ENCODE measurements at regions not wholly inside any gene's neighbourhood (a gene's known extent, or its start where the extent isn't known, plus 50 kb on each side); places are given as distances from the start of the nearest gene placed in this dataset.

DNA sequence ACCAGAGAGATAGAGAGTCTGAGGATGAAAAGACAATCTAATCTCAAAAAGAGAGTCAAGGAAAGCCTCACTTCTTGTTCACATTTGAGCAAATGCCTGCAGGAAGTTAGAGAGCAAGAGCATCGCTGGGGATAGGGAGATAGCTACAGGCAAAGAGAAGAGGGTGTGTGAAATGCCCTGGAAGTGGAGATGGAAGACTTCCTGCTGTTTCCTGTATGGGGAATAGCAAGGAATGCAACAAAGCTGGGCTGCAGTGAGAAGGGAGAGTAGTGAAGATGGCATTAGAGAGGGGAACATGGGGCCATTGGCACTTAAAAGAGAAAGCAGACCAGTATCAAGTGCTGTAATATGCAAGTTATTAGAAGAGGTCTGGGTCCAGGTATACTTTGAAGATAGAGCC is 488.6 kb downstream of the METTL4 start:
- no peak for DNase-seq

DNA sequence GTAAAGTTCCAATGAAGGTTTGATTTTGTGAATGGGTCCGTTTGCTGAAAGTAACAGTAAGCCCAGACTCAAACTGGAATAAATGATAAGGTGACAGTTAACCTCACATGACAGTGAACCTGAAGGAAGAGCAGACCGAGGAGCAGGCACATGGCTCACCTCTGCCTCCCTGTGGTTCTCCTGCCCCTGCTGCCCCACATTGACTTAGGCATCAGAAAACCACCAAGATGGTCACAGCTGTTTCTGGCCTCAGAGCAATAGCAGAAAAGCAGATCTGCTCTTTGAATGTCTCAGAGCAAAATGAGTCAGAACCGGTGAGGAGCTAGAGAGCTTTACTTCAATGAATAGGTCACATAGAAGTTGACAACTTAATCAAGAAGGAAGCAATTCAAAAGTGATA is 487.6 kb downstream of the METTL4 start:
- DNase-seq, result peak; percentile 49

- no peak for DNase-seq
These were observed 484.9 kb downstream of the METTL4 start for GRCh38 chr18:2086439-2086838.

GRCh38 chr18:2087877-2088673 is 483.2 kb downstream of the METTL4 start:
- no peak for DNase-seq

GRCh38 chr18:2089396-2089795 is 481.9 kb downstream of the METTL4 start:
- DNase-seq, result no peak

- DNase-seq, result no peak
These were observed 479.4 kb downstream of the METTL4 start for GRCh38 chr18:2091937-2092336.

- DNase-seq, result no peak
These were observed 474.8 kb downstream of the METTL4 start for GRCh38 chr18:2096551-2096950.

DNA sequence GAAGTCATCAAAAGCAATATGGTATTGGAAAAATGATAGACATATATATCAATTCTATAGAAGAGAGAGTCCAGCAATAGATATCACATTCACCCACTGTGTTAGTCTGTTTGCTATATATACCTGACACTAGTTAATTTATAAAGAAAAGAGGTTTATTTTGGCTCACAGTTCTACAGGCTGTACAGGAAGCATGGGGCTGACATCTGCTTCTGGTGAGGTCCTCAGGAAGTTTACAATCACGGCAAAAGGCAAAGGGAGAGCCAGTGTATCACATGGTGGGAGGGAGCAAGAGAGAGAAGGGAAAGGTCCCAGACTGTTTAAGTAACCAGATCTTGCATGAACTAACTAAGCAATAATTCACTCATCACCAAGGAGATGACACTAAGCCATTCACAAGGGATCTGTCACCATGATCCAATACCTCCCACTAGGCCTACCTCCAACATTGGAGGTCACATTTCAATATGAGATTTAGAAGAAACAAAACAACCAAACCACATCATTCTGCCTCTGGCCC is 470.6 kb downstream of the METTL4 start:
- DNase-seq, result no peak

DNA sequence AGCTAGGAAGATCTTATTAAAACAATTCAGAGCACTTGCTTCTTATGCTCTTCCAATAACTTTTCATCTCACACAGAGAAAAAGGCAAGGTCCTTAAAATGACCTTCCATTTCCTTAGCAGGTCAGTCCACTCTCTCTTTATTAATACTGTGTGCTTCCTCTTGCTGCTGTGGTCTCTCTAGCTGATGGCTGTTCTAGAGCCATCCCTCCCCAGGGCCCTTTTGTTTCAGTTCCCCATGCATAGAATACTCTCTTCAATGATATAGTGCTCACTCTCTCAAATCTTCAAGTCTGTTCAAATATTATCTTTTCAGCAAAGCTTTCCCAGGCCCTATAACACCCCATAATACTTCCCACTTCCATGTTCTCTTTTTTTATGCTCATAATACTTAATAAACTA is 469.3 kb downstream of the METTL4 start:
- DNase-seq, result no peak

- DNase-seq, result no peak
These were observed 468.0 kb downstream of the METTL4 start for GRCh38 chr18:2103299-2103698.

GRCh38 chr18:2104620-2105462 is 466.5 kb downstream of the METTL4 start:
- DNase-seq, result peak; percentile 15

GRCh38 chr18:2108591-2108990 is 462.7 kb downstream of the METTL4 start:
- DNase-seq, result peak; percentile 7

GRCh38 chr18:2111456-2111855 is 459.8 kb downstream of the METTL4 start:
- DNase-seq, result peak; percentile 44

- no peak for DNase-seq
These were observed 458.8 kb downstream of the METTL4 start for GRCh38 chr18:2112435-2113045.

DNA sequence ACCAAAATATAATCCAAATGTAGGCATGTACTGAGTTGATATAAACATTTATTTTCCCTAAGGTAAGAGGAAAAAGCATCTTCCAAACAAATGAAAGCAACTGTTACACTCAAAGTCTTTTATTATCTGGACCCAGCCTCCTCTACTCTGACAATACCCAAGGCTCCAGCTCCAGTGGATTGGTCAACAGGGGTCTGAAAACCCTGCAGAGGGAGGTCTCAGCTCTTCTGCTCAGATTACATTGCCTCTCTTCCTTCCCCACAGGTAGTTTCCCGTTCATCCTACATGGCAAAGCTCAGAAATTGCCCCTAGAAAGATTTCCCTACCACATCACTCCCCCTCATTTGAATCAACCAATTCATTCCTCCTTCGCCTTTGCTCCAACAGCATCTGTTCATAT is 457.0 kb downstream of the METTL4 start:
- DNase-seq, result no peak

- DNase-seq, result no peak
These were observed 456.5 kb downstream of the METTL4 start for GRCh38 chr18:2114765-2115164.

- no peak for DNase-seq
These were observed 450.1 kb downstream of the METTL4 start for GRCh38 chr18:2121224-2121623.

GRCh38 chr18:2123077-2123476 is 448.2 kb downstream of the METTL4 start:
- no peak for DNase-seq

DNA sequence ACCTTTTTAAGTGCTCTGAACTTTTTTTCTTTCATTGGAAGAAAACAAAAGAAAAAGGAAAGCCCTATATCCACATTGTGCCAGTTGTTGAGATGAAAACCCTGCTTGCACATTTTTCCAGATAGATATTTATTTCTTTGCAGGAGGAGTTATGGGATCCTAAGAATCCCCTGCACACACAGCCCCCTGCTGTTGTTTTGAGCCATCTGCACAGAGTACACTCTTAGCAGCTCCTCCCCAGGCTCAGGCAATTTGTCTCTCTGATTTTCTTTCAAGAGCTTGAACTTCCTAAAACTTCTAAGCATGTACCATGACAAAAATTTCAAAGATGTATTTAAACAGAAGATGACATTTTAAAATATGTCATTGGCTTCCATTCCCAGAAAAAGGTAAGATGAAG is 436.9 kb downstream of the METTL4 start:
- DNase-seq, result no peak

DNA sequence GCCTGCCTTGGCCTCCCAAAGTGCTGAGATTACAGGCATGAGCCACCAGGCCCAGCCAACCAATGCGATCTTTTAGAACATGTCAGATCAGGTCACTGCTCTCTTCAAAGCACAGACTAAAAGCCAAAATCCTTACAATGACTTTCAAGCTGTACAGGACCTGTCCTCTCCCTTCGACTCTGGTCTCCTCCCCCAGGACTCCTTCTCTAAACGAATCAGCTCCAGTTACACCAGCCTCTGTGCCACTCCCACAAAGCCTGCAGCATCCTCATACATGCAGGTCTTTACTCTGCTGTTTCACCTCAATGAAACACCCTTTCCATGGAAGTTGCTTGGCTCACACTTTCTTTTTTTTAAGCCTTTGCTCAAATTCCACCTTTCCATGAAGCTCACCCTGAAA is 436.0 kb downstream of the METTL4 start:
- no peak for DNase-seq

DNA sequence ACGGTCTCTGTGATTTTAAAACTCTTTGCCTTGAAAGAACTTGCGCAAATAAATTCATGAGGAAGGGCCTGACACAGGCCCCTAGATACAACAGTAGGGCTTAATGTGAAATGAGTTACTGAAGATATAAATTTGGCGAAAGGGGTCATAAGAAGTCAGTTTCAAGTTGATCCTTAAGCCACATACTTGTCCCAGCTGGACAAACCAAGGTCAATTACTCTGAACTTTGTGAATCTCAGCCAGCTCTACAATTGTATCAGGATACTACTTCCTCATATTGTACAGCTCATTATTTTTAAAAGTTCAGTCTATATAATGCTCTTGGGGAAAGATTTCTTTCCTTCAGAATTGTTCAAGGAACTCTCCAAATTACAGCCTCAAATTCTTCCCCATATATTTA is 432.8 kb downstream of the METTL4 start:
- DNase-seq, result no peak

DNA sequence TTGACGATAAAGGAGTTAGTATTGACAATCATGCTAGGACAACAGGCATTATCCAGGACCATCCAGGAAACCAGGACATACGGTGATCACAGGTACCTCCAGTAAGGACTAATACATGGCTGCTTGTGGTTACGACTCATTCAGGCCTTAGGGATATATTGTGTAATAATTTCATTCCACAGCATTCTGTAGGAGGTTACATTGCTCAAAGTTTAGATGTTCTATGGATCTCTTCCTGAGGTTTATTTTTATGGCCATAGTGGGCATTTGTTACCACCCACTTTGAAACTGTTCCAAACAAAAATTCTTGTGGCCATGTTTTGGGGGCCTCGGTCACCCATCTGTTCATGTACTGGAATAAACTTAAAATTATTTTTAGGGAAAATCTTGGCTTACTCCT is 431.6 kb downstream of the METTL4 start:
- DNase-seq, result no peak

DNA sequence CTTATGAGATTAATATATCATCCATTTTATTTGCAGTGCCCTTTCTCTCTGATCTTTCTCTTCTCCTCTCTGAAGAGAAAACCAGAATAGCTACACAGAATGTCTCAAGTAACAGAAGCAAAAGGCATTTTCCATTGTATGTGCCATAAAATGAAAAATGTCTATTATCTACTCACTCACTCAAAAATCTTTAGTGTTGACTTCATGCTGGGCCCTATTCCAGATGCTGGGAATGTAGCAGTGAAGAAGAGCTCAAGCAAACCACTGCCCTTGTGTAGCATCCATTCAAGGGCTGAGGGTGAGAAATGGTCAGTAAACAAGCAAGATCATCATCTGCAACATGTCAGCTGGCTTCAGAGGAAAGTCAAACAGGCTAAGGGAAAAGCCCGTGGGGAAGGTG is 427.7 kb downstream of the METTL4 start:
- DNase-seq, result no peak

DNA sequence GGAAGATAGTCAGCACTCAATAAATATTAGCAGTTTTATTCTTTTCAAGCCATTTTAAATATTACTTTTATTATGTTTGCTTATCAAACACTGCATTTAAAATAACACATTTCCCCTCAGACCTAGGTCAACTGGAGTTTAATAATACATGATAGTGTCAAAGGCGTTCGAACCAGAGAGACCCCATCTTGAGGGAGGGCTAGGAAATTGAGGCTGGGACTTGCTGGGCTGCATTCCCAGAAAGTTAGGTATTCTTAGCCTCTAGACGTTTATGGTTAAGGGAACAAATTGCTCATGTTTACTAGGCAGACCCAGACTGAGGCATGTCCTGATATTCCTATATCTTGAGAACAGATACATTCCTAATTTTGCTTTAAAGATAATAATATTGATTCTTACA is 426.5 kb downstream of the METTL4 start:
- DNase-seq, result no peak
